ENCODE measurements at regions not wholly inside any gene's neighbourhood (a gene's known extent, or its start where the extent isn't known, plus 50 kb on each side); places are given as distances from the start of the nearest gene placed in this dataset.
A peak's percentile ranks its signal among the peaks of the same experiment; 100 is the strongest.
"Not testable (repeated sequence)": the region's sequence is repeated elsewhere in the genome, so short reads cannot be mapped to it uniquely, and the experiment has no call there.

DNA sequence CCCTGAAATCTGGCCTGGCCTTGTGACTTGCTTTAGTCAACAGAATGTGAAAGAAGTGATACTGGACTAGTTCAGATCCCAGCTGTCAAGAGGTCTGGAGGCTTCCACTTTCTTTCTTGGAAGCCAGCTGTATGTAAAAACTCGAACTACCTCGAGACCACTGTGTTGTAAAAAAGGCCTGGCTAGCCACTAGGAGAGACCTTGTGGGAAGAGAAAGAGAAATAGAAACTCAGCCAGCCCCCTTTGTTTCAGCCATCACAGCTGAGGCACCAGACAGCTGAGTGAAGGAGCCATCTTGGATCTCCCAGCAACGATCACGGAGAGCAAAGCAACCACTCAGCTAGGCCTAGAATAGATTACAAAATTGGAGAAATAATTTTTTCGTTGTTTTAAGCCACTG lies 324.9 kb upstream of the TCF4 start:
- no peak for DNase-seq

- no peak for DNase-seq
These were observed 324.1 kb upstream of the TCF4 start for GRCh38 chr18:55912071-55912470.

DNA sequence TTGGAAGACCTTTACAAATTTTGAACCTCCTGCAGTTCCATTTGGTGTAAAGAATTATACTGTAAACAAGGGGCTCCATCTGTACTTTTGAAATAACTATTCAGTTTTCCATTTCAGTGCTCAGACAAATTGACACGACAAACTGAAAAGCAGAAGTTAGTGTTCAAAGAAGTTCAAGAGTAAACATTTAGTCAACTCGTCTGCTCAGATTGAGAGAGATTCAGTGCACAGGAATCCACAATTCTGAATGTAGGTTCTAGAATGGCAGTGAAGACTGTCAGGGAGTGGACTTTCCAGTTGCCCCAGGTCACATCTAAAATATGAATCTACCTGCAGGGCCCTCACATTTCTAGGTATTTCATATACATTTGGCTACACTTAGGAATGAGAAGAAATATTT lies 322.3 kb upstream of the TCF4 start:
- no peak for DNase-seq

DNA sequence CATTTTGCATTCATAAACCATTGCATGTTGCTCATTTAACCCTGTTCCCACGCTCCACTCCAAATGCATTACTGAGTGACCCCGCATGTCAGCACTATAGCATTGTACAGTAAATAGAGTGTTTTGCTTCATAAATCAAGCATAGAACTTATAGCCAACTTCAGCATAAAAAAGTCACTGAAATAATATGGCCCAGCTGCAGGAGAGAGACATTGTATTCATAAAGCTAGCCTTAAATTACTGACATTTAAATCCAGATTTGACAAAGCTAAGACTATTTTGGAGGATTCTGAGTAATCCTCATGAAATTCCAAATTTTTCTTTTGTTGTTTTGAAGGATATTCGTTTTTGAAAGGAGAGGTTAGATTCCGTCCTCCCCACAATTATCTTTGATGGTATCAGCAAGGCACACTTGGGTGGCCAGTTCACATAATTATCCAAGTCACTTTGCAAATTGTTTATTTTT lies 320.9 kb upstream of the TCF4 start:
- no peak for DNase-seq

DNA sequence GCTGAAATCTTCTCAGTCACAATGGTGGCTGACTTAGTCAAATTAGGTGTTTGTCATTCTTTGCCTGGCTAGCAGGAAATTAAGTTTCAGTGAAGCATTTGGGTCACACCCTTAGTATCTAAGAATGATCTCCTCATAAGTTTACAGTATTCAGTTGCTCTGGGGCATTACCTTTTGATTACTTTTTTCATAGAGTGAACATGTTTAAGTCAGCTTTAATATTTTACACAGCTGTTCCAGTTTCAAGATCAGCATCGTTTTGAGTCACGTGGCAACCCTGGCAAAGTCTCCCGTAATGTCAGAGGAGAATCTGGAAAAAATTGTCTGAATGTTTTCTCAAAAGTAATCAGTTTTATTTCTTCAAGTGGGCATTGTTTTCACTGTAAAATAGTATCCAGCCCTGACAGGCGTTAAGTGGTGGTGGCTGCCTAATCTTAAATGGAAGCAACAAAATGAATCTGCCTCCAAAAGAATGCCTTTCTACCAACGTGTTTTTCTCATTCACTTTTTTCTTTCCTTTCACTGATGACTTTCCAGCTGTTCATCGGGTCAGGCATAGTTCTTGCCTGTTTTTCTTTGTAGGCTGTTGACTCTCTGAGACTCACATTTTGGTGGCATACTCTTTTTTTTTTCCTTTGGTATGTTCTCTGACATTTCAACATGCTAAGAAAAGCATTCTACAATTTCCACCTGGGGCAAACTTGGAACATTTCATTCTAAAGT lies 319.6 kb upstream of the TCF4 start:
- DNase-seq = no peak

GRCh38 chr18:55906536-55906935 lies 318.5 kb upstream of the TCF4 start:
- DNase-seq = no peak

DNA sequence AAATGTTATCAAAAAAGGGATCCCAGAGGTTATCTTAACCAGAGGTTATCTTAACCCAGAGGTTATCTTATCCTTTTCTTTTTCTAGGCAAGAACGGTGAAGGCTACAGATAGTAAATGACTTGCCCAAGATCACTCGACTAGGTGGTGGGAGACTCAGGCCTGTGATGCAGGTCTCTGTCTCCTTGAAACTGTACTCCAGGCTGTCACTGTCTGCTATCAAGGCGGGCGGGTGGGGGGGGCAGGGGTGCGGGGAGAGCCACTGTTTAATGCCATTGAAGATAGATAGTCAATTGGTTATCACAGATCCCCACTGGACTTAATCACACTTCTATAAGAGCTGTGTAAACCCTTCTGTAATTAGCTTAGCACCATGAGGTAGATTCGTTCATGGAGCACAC lies 315.9 kb upstream of the TCF4 start:
- no peak for DNase-seq

DNA sequence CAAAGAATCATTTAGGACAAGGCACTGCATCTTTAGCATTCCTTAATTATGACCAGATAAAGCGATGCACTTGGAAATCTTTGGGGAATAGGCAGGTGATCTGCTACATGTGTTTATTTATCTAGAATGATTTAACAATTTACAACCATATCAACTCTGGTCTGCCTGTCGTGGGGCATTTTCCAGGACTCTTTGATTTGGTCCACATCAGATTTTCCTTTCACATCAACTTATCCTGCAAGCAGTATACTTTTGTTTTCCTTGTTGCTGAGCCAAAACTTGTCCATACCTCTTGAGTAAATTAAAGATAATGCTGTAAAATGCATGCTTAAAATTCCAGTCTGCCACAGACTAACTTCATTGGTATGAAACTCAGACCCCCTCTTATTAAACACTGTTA lies 312.4 kb upstream of the TCF4 start:
- DNase-seq = no peak

DNA sequence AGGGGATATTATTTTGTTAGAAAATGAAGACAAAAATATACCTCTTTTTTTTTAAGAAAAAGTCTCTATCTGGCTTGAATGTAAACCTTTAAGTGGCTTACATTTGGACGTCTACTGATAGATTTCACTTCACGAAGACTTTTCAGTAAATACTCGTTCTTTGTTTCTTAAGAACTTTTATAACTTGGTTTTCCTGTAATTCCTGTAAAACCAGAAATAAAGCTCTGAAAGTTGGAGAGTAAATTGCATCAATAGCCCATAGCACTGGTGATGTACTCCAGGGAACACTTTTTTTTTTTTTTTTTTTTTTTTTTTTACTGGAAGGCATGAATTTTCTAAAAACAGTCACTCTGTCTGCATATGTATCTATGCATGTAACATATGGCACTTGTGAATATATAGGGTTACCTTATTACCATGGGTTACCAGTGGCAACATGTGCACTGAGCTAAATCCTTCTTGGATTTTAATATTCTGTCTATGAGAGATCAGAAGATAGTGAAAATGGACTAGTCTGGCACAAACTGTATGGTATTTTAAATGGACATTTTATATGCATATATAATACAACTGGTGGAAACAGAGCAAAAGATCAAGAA lies 309.2 kb upstream of the TCF4 start:
- no peak for DNase-seq

- no peak for DNase-seq
These were observed 306.0 kb upstream of the TCF4 start for GRCh38 chr18:55893948-55894347.

GRCh38 chr18:55892862-55893813 lies 305.1 kb upstream of the TCF4 start:
- DNase-seq = not testable (repeated sequence)

DNA sequence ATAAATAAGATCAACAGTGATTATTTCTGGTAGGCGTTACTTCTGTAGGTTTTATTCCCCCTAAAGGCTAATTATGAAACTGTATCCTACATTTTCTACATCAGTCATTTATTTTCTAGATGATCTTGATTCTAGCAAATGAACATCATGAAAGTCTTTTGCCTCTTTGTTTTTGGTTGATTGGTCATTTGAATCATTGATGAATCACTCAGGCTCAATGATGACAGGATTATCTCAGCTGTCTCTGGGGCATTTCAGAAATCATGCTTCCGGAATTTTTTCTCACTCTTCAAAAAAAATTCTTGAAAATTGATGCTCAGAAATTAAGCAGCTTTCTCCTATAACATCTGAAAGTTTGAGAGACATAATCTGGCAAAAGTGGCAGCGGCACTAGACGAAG lies 298.9 kb upstream of the TCF4 start:
- DNase-seq = no peak

- no peak for DNase-seq
These were observed 296.5 kb upstream of the TCF4 start for GRCh38 chr18:55884498-55884897.

GRCh38 chr18:55880617-55881016 lies 292.6 kb upstream of the TCF4 start:
- no peak for DNase-seq

DNA sequence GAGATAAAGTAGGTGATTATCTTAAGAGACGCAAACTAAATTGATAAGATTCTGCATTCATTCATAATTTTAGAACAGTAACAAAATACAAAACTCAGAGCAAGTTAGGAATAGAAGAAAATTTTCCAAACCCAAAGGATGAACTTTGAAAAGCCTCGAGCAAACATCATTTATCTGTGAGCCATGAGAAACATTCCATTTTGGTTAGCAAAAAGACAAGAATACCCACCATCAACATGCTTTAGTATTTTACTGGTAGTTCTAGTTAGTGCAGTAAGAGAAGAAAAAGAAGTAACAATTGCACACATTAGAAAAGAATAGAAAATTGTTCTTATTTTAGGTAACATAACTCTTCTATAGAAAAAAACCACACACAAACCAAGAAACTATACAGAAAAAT lies 291.3 kb upstream of the TCF4 start:
- DNase-seq = no peak

DNA sequence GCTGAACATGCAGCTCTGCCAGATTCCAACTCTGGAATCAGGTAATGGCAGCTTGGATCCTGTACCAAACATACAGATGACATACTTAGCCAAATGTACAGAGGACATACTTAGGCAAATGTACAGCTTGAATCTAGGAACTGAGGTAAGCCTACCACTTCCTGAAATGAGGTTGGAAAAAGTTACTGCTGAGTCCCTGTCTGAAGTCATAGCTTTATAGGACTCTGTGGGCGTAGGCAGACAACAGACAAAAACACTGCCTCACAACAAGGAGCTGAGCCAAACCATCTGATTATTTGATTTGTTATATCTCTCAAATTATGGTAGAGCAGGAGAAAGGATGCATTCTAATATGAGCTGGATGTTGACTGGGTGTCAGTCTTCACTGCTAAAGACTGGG lies 290.2 kb upstream of the TCF4 start:
- DNase-seq = no peak

- DNase-seq = no peak
These were observed 289.3 kb upstream of the TCF4 start for GRCh38 chr18:55877321-55877720.

- no peak for DNase-seq
These were observed 288.3 kb upstream of the TCF4 start for GRCh38 chr18:55876254-55876653.

GRCh38 chr18:55875371-55875901 lies 287.4 kb upstream of the TCF4 start:
- peak; percentile 51 for DNase-seq

- no peak for DNase-seq
These were observed 281.8 kb upstream of the TCF4 start for GRCh38 chr18:55869556-55870501.

DNA sequence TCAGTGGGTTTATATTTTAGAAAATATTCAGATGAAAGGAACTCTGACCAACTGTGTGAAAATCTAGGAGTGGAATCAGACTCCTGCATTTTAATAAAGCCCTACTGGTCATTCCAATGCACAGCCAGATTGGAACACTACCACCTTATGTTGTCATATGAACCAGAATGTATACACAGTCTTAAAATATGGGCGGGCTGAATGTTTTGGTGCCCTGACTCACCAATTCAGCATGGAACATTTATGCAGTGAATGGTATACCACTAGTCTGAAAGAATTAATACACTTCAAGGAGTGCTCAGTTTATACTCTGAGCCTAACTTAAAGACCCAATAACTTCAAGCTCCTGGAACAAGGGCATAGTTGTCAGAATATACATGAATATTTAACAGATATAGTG lies 280.9 kb upstream of the TCF4 start:
- no peak for DNase-seq

DNA sequence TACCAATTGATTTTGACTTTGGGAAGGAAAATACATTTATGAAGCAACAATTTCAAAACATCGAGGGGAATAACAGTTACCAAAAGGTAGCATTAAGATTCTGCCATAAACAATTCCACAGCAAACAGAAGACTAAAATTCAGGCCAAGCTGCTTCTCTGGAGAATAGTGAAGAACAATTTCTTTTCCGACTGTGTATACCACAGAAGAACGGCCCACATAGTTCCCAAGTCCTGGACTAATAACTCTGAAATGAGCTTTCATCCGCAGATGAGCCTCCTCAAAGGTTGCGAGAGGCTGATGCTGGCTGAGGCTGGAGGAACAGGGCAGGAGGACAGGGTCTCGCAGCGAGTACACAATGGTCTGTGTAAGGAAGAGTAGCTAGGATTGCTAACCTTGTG lies 278.9 kb upstream of the TCF4 start:
- no peak for DNase-seq

All from midbrain (tissue), 1 donor.